HCT116 (cell line): ENCODE measurements at regions not wholly inside any gene's neighbourhood (a gene's known extent, or its start where the extent isn't known, plus 50 kb on each side); places are given as distances from the start of the nearest gene placed in this dataset.

Experiments
- ATAC-seq: fragments of 200-7000 bp; cut with Tn5 transposase; 2 replicates; pipeline ENCODE4 v1.9.1; 2020; ENCODE audit warnings: mild to moderate bottlenecking, moderate library complexity
- BruUV-seq: library from RNA; stranded (reverse); fragments of 400-500 nt; replicated peaks from 2 replicates; lab custom pipeline; 2021; lab: Mats Ljungman, UMichigan
- CTCF ChIA-PET: fragments of 300-600 bp; sonication (Branson Sonifier 250); formaldehyde crosslinking; loops from one replicate; lab custom pipeline; 2021; ENCODE audit warnings: antibody characterized with exemption; lab: Charles Lee
- POLR2A ChIA-PET: fragments of 300-600, 350-600 bp; sonication (Branson Sonifier 250); formaldehyde crosslinking; loops from one replicate; lab custom pipeline; 2021; ENCODE audit warnings: antibody characterized with exemption; lab: Charles Lee
- RAD21 ChIA-PET, 2 experiments: fragments of 300-600 bp; sonication (Branson Sonifier 250); formaldehyde crosslinking; loops; one replicate each; lab custom pipeline; 2023; ENCODE audit warnings: low total read pairs in 2 of 2; ENCODE audit not compliant: uncharacterized antibody in 2 of 2, unreplicated experiment in 2 of 2, low non-redundant PET in 1 of 2; lab: Charles Lee
- DNase-seq: peaks from one replicate; pipeline ENCODE4 v3.0.0-alpha.2; 2010; ENCODE audit warnings: low read depth, low spot score
- H2AFZ ChIP-seq: fragments of 200-600 bp; shearing (Covaris generic), sonication (generic); 2 replicates; pipeline ENCODE4 v1.6.1; 2017; ENCODE audit warnings: low read depth, mixed run types, mixed read lengths, antibody characterized with exemption, low read length; ENCODE audit not compliant: poor library complexity, severe bottlenecking
- H3K27ac ChIP-seq: 2 replicates; pipeline ENCODE4 v1.5.1; 2012; ENCODE audit warnings: low read depth, low read length
- H3K27me3 ChIP-seq: fragments of 200-600 bp; sonication (generic); 2 replicates; pipeline ENCODE4 v1.6.1; 2016; ENCODE audit warnings: mixed run types, low read length, mixed read lengths; ENCODE audit not compliant: insufficient read depth
- H3K36me3 ChIP-seq, 2 experiments: fragments of 200-500 bp in 1 of 2; fragments of 200-600 bp in 1 of 2; sonication (Bioruptor generic) in 1 of 2; sonication (generic) in 1 of 2; 2 replicates each; pipeline versions ENCODE4 v1.5.1 to v1.6.1; 2014 to 2016; ENCODE audit warnings: low read length in 2 of 2, inconsistent platforms in 1 of 2, mixed read lengths in 1 of 2, mixed run types in 1 of 2; ENCODE audit not compliant: insufficient read depth in 2 of 2, control insufficient read depth in 1 of 2
- H3K4me1 ChIP-seq, 2 experiments: fragments of 200-600 bp in 1 of 2; sonication (generic) in 1 of 2; 2 replicates each; pipeline versions ENCODE4 v1.5.1 to v1.6.1; 2012 to 2017; ENCODE audit warnings: low read length in 2 of 2, inconsistent platforms in 1 of 2, mild to moderate bottlenecking in 1 of 2, mixed read lengths in 1 of 2, mixed run types in 1 of 2, moderate library complexity in 1 of 2; ENCODE audit not compliant: insufficient read depth in 2 of 2, control insufficient read depth in 1 of 2
- H3K4me2 ChIP-seq: fragments of 200-600 bp; sonication (generic); 2 replicates; pipeline ENCODE4 v1.6.1; 2017; ENCODE audit warnings: mixed run types, low read length, mixed read lengths
- H3K4me3 ChIP-seq, 2 experiments: fragments of 200-600 bp in 1 of 2; sonication (generic) in 1 of 2; replicated peaks in 1 of 2; 2 replicates each; pipeline ENCODE4 v1.5.1; 2011 to 2016; ENCODE audit warnings: low read length in 2 of 2, control low read depth in 1 of 2, low read depth in 1 of 2, mild to moderate bottlenecking in 1 of 2, mixed read lengths in 1 of 2, mixed run types in 1 of 2
- H3K79me2 ChIP-seq: fragments of 200-600 bp; sonication (generic); 2 replicates; pipeline ENCODE4 v1.6.1; 2017; ENCODE audit warnings: mild to moderate bottlenecking, mixed run types, low read length, moderate library complexity, mixed read lengths; ENCODE audit not compliant: insufficient read depth
- H3K9ac ChIP-seq: fragments of 200-600 bp; sonication (generic); 2 replicates; pipeline ENCODE4 v1.6.1; 2016; ENCODE audit warnings: low read length, mixed read lengths
- H3K9me2 ChIP-seq: fragments of 200-600 bp; sonication (generic), shearing (Covaris generic); 2 replicates; pipeline ENCODE4 v1.6.1; 2017; ENCODE audit warnings: mixed run types, mild to moderate bottlenecking, moderate library complexity; ENCODE audit not compliant: insufficient read depth
- H3K9me3 ChIP-seq, 2 experiments: fragments of 200-500 bp in 1 of 2; fragments of 200-600 bp in 1 of 2; sonication (Bioruptor generic) in 1 of 2; sonication (generic) in 1 of 2; 2 replicates each; pipeline ENCODE4 v1.6.1; 2014 to 2017; ENCODE audit warnings: low read length in 2 of 2, mixed read lengths in 2 of 2, inconsistent platforms in 1 of 2, low read depth in 1 of 2, mild to moderate bottlenecking in 1 of 2, mixed run types in 1 of 2, moderate library complexity in 1 of 2; ENCODE audit not compliant: control insufficient read depth in 1 of 2, insufficient read depth in 1 of 2
- H4K20me1 ChIP-seq: fragments of 200-600 bp; sonication (generic), shearing (Covaris generic); 2 replicates; pipeline ENCODE4 v1.6.1; 2017; ENCODE audit warnings: mixed run types, mild to moderate bottlenecking, moderate library complexity; ENCODE audit not compliant: insufficient read depth
- CEBPB ChIP-seq: IDR thresholded peaks from 2 replicates; pipeline ENCODE4 v1.6.1; 2012; ENCODE audit warnings: low read depth
- EGR1 ChIP-seq: IDR thresholded peaks from 2 replicates; pipeline ENCODE4 v1.6.1; 2012; ENCODE audit warnings: low read depth
- ELF1 ChIP-seq: IDR thresholded peaks from 2 replicates; pipeline ENCODE4 v1.6.1; 2012; ENCODE audit warnings: low read depth, borderline replicate concordance
- EZH2 ChIP-seq: fragments of 200-600 bp; sonication (generic); IDR thresholded peaks from 2 replicates; pipeline ENCODE4 v1.6.1; 2017; ENCODE audit warnings: antibody characterized with exemption, mixed run types
- EZH2phosphoT487 ChIP-seq: fragments of 200-600 bp; IDR thresholded peaks from 2 replicates; pipeline ENCODE4 v1.6.1; 2018; ENCODE audit warnings: antibody characterized with exemption, borderline replicate concordance
- FOSL1 ChIP-seq: IDR thresholded peaks from 2 replicates; pipeline ENCODE4 v1.6.1; 2012; ENCODE audit warnings: low read depth
- JUND ChIP-seq: IDR thresholded peaks from 2 replicates; pipeline ENCODE4 v1.6.1; 2012
- POLR2A ChIP-seq: IDR thresholded peaks from 2 replicates; pipeline ENCODE4 v1.7.0; 2011; ENCODE audit warnings: borderline replicate concordance; ENCODE audit not compliant: insufficient read depth, insufficient read length; ENCODE audit errors: extremely low read depth
- RAD21 ChIP-seq: IDR thresholded peaks from 2 replicates; pipeline ENCODE4 v1.6.1; 2012; ENCODE audit warnings: low read depth, mild to moderate bottlenecking
- SRF ChIP-seq: IDR thresholded peaks from 2 replicates; pipeline ENCODE4 v1.6.1; 2012; ENCODE audit warnings: low read depth
- TCF7L2 ChIP-seq: IDR thresholded peaks from 2 replicates; pipeline ENCODE4 v1.7.0; 2011; ENCODE audit warnings: borderline replicate concordance, inconsistent platforms; ENCODE audit not compliant: insufficient read depth, insufficient read length; ENCODE audit errors: extremely low read depth
- YY1 ChIP-seq: IDR thresholded peaks from 2 replicates; pipeline ENCODE4 v1.6.1; 2011; ENCODE audit warnings: low read length, low read depth, moderate library complexity, mild to moderate bottlenecking; ENCODE audit not compliant: insufficient replicate concordance; ENCODE audit errors: extremely low read depth
- ZNF274 ChIP-seq: fragments of 200-500 bp; sonication (Bioruptor generic); IDR thresholded peaks from 2 replicates; pipeline ENCODE4 v1.6.1; 2014; ENCODE audit warnings: mild to moderate bottlenecking, low read depth, low read length, inconsistent platforms
- intact Hi-C: fragments of 100-400 bp; cut with micrococcal nuclease; formaldehyde crosslinking; loops from 2 replicates; pipeline ENCODE4 v1.10.0; 2022
- TF ChIP-seq, protein P1 (sequence below): IDR thresholded peaks from 2 replicates; pipeline ENCODE4 v1.6.1; 2012; ENCODE audit warnings: low read depth
- TF ChIP-seq, protein P2 (sequence below), 3 experiments: fragments of 200-600 bp in 1 of 3; sonication (generic) in 1 of 3; IDR thresholded peaks in 2 of 3; conservative IDR thresholded peaks in 1 of 3; 2 replicates each; pipeline ENCODE4 v1.5.1; 2012 to 2017; ENCODE audit warnings: low read depth in 2 of 3, low read length in 2 of 3, antibody characterized with exemption in 1 of 3, borderline replicate concordance in 1 of 3, control low read depth in 1 of 3, mild to moderate bottlenecking in 1 of 3, mixed read lengths in 1 of 3, mixed run types in 1 of 3, moderate library complexity in 1 of 3; ENCODE audit not compliant: insufficient read depth in 1 of 3

DNA sequence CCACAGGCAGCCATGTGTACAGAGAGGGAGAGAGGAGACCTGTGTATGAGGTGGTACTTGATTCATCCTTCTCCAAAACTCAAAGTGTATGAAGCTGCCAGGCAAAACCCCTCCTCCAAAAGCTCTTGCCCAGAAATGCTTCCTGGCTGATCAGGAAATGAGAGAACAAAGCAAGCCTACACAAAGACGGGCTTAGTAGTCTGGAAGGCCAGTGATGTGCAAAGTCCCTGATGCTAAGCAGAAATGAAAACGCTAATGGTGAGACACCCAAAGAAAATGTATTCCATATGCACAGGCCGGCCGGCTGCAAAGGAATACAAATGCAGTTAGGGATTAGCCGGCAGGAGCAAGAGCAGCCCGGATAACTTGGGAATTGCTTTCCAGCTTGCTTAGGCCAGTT, 234.9 kb upstream of the CADM1 start:
- no TSS peak for BruUV-seq
- intact Hi-C loops, result no loop called here
- no peak for ATAC-seq
- RAD21 ChIA-PET, result no interaction called here
- no peaks in the 10 kb centered on the region for H3K36me3 ChIP-seq
- DNase-seq, result no peak
- no peak overlapping the region for H3K4me2 ChIP-seq
- H3K9ac ChIP-seq, result no peak overlapping the region
- H3K27me3 ChIP-seq, result no peaks in the 10 kb centered on the region
- no peaks in the 10 kb centered on the region for H3K79me2 ChIP-seq
- no peaks in the 10 kb centered on the region for H3K4me1 ChIP-seq
- H3K9me3 ChIP-seq, result peaks cover 0 to 7% of the 10 kb centered on the region in 2 experiments; a peak in 2 of 4 replicates
- no peak overlapping the region for H3K4me3 ChIP-seq
- POLR2A ChIA-PET, result no interaction called here
- no peaks in the 10 kb centered on the region for H4K20me1 ChIP-seq
- no peak overlapping the region for H3K27ac ChIP-seq
- CTCF ChIA-PET, result no interaction called here
- H3K9me2 ChIP-seq, result no peaks in the 10 kb centered on the region
- no peak for TF ChIP-seq YY1
- no peak for TF ChIP-seq SRF
- no peak for TF ChIP-seq EZH2
- no peak for TF ChIP-seq ZNF274
- TF ChIP-seq, protein P1, sequence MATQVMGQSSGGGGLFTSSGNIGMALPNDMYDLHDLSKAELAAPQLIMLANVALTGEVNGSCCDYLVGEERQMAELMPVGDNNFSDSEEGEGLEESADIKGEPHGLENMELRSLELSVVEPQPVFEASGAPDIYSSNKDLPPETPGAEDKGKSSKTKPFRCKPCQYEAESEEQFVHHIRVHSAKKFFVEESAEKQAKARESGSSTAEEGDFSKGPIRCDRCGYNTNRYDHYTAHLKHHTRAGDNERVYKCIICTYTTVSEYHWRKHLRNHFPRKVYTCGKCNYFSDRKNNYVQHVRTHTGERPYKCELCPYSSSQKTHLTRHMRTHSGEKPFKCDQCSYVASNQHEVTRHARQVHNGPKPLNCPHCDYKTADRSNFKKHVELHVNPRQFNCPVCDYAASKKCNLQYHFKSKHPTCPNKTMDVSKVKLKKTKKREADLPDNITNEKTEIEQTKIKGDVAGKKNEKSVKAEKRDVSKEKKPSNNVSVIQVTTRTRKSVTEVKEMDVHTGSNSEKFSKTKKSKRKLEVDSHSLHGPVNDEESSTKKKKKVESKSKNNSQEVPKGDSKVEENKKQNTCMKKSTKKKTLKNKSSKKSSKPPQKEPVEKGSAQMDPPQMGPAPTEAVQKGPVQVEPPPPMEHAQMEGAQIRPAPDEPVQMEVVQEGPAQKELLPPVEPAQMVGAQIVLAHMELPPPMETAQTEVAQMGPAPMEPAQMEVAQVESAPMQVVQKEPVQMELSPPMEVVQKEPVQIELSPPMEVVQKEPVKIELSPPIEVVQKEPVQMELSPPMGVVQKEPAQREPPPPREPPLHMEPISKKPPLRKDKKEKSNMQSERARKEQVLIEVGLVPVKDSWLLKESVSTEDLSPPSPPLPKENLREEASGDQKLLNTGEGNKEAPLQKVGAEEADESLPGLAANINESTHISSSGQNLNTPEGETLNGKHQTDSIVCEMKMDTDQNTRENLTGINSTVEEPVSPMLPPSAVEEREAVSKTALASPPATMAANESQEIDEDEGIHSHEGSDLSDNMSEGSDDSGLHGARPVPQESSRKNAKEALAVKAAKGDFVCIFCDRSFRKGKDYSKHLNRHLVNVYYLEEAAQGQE, result no peak
- TF ChIP-seq EZH2phosphoT487, result no peak
- no peak for TF ChIP-seq POLR2A
- TF ChIP-seq, protein P2, sequence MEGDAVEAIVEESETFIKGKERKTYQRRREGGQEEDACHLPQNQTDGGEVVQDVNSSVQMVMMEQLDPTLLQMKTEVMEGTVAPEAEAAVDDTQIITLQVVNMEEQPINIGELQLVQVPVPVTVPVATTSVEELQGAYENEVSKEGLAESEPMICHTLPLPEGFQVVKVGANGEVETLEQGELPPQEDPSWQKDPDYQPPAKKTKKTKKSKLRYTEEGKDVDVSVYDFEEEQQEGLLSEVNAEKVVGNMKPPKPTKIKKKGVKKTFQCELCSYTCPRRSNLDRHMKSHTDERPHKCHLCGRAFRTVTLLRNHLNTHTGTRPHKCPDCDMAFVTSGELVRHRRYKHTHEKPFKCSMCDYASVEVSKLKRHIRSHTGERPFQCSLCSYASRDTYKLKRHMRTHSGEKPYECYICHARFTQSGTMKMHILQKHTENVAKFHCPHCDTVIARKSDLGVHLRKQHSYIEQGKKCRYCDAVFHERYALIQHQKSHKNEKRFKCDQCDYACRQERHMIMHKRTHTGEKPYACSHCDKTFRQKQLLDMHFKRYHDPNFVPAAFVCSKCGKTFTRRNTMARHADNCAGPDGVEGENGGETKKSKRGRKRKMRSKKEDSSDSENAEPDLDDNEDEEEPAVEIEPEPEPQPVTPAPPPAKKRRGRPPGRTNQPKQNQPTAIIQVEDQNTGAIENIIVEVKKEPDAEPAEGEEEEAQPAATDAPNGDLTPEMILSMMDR (IDR thresholded peaks at IDR 0.05 in 2 of 3, conservative IDR thresholded peaks at IDR 0.05 in 1 of 3; ENCODE audit: borderline replicate concordance in 1 of 3, insufficient read depth in 1 of 3, low read depth in 2 of 3, low read length in 2 of 3), result no peak
- no peak for TF ChIP-seq TCF7L2
- TF ChIP-seq ELF1, result no peak
- TF ChIP-seq CEBPB, result no peak
- no peak for TF ChIP-seq EGR1
- TF ChIP-seq RAD21, result no peak
- TF ChIP-seq FOSL1, result no peak
- no peak for TF ChIP-seq JUND
- H2AFZ ChIP-seq, result no peak overlapping the region
